Stimulated activated CD4-positive, alpha-beta T cell treated with anti-CD3 and anti-CD28 coated beads, Interleukin-4, amount 100 ng/mL, for 1 hour (primary cell): ENCODE measurements at regions not wholly inside any gene's neighbourhood (a gene's known extent, or its start where the extent isn't known, plus 50 kb on each side); places are given as distances from the start of the nearest gene placed in this dataset.
"Not testable (repeated sequence)": the region's sequence is repeated elsewhere in the genome, so short reads cannot be mapped to it uniquely, and the experiment has no call there.

ENCODE experiments used
- DNase-seq: peaks from one replicate; pipeline ENCODE4 v3.0.0-alpha.2; 2020

GRCh38 chr22:26770624-26771023, 113.2 kb downstream of the MIAT start:
- no peak for DNase-seq

- not testable (repeated sequence) for DNase-seq
These were observed 115.7 kb downstream of the MIAT start for GRCh38 chr22:26773054-26773453.

GRCh38 chr22:26775394-26775793, 118.0 kb downstream of the MIAT start:
- no peak for DNase-seq

- no peak for DNase-seq
These were observed 119.9 kb downstream of the MIAT start for GRCh38 chr22:26777156-26777801.

- DNase-seq: no peak
These were observed 121.0 kb downstream of the MIAT start for GRCh38 chr22:26778372-26778771.

GRCh38 chr22:26779108-26779507, 121.7 kb downstream of the MIAT start:
- DNase-seq: no peak

DNA sequence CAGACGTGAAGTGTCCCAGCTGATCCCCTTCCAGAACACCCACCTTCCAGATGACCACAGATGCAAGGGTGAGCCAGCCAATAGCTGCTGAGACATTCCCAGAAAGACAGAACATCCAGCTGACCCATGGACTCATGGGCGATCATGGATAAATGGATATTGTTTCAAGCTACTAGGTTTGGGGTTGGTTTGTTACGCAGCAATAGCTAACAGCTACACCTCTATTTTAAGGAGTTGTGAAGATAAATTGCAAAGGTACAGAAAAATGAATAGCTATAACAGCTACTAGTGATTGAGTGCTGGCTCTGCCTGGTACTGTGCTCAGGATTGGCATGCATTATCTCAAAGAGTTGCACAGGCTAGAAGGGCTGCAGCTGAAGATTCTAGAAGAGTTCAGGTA, 122.5 kb downstream of the MIAT start:
- DNase-seq: no peak

DNA sequence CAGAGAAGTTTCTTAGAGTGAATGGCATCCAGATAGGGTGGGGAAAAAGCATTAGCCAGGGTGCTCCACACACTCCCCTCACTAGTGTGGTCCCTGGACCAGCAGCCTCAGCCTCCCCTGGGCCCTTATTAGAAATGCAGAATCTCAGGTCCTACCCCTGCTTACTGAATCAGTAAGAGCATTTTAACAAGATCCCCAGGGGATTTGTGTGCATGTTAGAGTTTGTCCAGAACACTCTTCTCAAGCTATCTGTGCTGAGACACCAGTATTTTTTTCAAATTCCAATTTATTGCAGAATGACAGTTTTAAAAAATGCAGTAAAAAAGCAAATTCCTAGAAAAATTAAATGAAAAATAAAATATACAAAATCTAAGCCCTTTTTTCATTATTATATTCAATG, 123.1 kb downstream of the MIAT start:
- DNase-seq: no peak

DNA sequence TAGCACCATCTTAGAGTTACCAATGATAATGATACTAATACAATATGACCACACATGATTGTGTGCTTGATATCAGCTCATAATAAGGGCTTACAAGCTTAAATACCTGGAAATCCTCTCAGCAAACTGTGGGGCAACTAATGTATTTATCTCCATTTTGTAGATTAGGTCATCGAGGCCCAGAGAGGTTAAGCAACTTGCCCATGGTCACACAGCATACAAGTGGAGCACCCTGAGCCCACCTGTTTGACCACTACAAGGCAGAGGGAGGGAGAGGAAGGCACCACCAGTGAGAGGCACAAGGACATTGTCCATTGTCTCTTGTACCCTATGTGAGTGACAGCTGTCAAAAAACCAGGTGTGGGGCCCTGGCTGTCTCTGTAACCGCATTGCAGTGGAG, 123.7 kb downstream of the MIAT start:
- DNase-seq: no peak

- no peak for DNase-seq
These were observed 124.2 kb downstream of the MIAT start for GRCh38 chr22:26781596-26781995.

GRCh38 chr22:26783885-26784284, 126.5 kb downstream of the MIAT start:
- DNase-seq: no peak

GRCh38 chr22:26784772-26785171, 127.4 kb downstream of the MIAT start:
- no peak for DNase-seq

GRCh38 chr22:26785932-26786331, 128.5 kb downstream of the MIAT start:
- DNase-seq: no peak

GRCh38 chr22:26786398-26786797, 129.0 kb downstream of the MIAT start:
- no peak for DNase-seq

- no peak for DNase-seq
These were observed 132.6 kb downstream of the MIAT start for GRCh38 chr22:26789951-26790350.

DNA sequence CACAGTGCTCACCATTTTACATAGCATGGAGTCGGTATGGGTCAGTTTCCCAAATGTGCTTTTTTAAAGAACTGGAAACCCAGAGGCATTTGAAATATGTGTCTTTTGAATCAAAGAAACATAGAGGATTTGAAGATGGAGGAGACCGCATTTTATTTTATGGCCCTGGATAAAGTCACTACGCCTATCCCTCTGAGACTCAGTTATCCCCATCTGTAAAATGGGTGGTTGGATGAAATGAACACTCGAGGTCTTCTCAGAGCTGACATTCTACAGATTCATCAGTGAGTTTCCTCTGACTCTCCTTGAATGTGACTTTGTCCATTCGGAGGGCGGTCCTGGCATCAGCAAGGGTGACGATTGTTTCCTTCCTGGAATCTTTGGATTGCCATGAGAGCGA, 135.1 kb downstream of the MIAT start:
- DNase-seq: no peak

DNA sequence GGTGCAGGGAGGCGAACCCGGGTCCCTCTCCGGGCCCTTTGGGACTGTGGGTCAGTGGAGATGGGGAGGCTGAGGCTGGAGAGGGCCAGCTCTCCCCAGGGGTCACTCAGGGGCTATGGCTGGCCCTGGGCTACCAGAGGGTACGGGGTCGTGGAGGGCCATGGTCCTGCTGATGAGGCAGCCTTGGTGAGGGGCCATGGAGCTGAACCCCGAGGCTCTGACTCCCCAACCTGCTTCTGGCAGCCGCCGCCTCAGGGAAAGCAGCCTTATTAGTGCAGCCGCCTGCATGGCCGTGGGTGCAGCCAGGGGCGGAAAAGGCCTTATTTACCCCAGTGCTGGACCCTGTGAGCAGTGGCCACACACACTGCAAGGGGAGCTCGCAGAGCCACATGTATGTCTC, 139.4 kb downstream of the MIAT start:
- no peak for DNase-seq

GRCh38 chr22:26797910-26798309, 140.5 kb downstream of the MIAT start:
- no peak for DNase-seq

DNA sequence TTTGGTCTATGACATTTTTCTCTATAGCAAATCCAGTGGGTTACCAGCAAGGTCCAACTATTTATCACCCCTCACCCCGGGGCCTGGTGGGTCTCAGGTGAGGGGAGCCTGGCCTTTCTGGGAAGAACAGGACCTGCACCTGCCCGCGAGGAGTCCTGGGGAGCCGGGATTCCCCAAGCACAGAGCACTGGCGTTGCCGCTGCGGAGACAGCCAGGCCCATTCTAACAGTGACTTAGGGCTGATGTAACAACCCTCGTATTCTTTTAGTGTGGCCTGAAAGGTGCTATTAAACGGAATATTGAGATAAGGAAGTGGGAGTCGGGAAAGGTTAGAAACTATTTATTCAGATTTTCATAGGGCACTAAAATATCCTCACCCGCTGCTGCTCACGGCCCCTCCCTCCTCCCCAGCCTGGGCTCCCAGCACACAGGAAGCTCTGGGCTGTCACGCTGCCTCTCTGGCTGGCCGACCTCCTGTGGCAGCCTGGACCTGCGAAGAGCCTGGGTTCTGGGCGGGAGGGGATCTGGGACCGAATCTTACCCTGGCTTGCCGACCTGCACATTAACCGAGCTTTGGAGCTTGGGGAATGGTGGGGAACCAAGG, 141.2 kb downstream of the MIAT start:
- DNase-seq: no peak

DNA sequence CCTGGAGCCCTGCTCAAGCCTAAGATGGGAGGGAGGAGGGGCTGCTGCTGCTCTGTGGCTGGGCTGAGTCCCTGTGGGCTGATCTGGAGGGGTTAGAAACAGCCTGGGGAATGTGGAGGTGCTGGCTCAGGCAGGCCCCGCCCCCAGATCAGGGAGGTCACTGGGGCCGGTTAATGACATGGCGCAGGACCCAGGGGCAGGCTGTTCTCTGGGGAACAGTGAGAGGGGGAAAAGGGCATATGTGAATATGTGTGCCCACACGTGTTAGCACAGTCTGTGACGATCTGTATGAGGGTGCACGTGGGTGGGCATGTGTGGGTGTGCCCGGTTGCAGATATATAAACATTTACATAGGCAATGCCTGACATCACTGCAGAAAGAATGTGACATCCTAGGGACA, 143.5 kb downstream of the MIAT start:
- DNase-seq: no peak

DNA sequence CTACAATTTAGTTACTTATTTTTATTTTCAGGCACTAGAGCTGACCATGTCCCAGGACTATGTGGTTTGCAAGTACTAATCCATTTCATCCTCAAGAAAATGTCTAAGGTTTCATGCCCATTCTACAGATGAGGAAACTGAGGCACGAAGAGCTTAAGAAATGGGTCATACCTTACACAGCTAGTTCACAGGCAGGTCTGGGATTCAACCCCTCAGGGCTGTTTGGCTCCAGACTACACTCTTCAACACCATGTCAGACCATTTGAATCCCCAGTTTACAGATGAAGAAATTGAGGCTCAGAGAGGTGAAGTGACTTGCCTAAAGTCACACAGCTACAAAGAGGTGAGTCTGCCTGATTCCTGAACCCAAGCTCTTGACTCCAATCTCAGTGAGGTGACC, 144.1 kb downstream of the MIAT start:
- DNase-seq: no peak

- DNase-seq: no peak
These were observed 146.9 kb downstream of the MIAT start for GRCh38 chr22:26804315-26804714.

- DNase-seq: no peak
These were observed 147.6 kb downstream of the MIAT start for GRCh38 chr22:26804911-26805539.

DNA sequence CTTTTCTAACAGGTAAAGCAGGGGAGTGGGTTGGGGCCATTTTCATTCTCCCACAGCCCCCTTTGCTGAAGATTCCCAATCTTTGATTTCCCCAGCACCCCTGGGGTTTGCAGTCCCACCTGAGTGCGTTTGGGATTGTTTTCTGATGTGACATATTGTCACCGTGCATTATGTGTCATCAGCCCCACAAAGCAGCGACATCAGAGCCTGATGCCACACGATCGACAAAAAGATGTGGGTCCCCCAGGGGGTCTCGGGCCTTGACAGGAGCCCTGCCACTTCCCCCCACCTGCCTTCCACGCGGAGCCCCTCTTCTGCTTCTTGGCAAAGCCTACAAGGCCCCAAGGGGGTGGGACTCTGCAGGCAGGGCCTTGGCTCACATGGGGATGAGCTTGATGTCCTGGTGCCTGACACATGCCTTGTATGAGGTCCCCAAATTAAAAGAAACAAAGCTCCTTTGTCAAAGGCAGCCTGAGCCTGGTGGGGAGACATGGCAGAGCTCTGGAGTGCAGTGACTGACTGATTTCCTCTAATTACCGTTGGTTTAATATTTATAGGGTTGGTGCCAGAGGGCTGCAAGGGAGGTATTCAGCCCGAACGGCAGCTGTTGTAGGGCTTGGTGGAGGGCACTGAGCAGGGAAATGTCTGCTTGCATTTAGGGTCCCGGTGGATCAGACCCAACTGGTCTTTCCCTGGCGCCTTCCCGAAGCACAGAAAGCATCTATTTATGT, 149.2 kb downstream of the MIAT start:
- DNase-seq: no peak
